GM12878 (cell line): ENCODE measurements at regions not wholly inside any gene's neighbourhood (a gene's known extent, or its start where the extent isn't known, plus 50 kb on each side); places are given as distances from the start of the nearest gene placed in this dataset.

Experiments used
- ATAC-seq: fragments of 200-7000 bp; cut with Tn5 transposase; 3 replicates; pipeline ENCODE4 v1.9.1; 2020; ENCODE audit warnings: mild to moderate bottlenecking, moderate library complexity
- BruUV-seq: library from RNA; stranded (reverse); fragments of 400-500 nt; replicated peaks from 2 replicates; lab custom pipeline; 2021; lab: Mats Ljungman, UMichigan
- CTCF ChIA-PET: fragments of 300-600 bp; sonication (Branson Sonifier 250); formaldehyde crosslinking; extraction: SDS; loops from one replicate; lab custom pipeline; 2021; ENCODE audit warnings: inconsistent platforms; lab: Yijun Ruan, JAX
- POLR2A ChIA-PET: fragments of 350-600 bp; formaldehyde crosslinking; extraction: SDS; loops from one replicate; lab custom pipeline; 2021; ENCODE audit warnings: inconsistent platforms; lab: Charles Lee
- RAD21 ChIA-PET: fragments of 300-600 bp; sonication (Branson Sonifier 250); formaldehyde crosslinking; loops from one replicate; lab custom pipeline; 2023; ENCODE audit warnings: antibody characterized with exemption; ENCODE audit not compliant: unreplicated experiment; lab: Charles Lee
- SMC1A ChIA-PET: fragments of 300-600 bp; sonication (Branson Sonifier 250); formaldehyde crosslinking; loops from one replicate; lab custom pipeline; 2023; ENCODE audit not compliant: unreplicated experiment, uncharacterized antibody; lab: Charles Lee
- DNase-seq: peaks from one replicate; pipeline ENCODE4 v3.0.0-alpha.2; 2011; ENCODE audit warnings: low read depth, low spot score
- FAIRE-seq: peaks from 3 replicates; lab custom pipeline; 2011; peaks lifted over from hg19 to GRCh38; lab: Jason Lieb, UNC
- H2AFZ ChIP-seq: 2 replicates; pipeline ENCODE4 v1.6.0; 2011; ENCODE audit warnings: low read depth, low read length, control low read depth; ENCODE audit not compliant: control insufficient read depth
- H3K27ac ChIP-seq: 2 replicates; pipeline ENCODE4 v1.5.1; 2011; ENCODE audit warnings: control low read depth; ENCODE audit not compliant: control insufficient read depth, insufficient read depth
- H3K27me3 ChIP-seq, 2 experiments: replicated peaks in 1 of 2; 2 replicates each; pipeline versions ENCODE4 v1.6.0 to v1.6.1; 2011; ENCODE audit warnings: low read length in 1 of 2; ENCODE audit not compliant: control insufficient read depth in 2 of 2, insufficient read depth in 2 of 2
- H3K36me3 ChIP-seq, 2 experiments: 2 replicates each; pipeline ENCODE4 v1.5.1; 2011; ENCODE audit warnings: low read length in 1 of 2; ENCODE audit not compliant: control insufficient read depth in 2 of 2, insufficient read depth in 2 of 2
- H3K4me1 ChIP-seq: 2 replicates; pipeline ENCODE4 v1.6.1; 2011; ENCODE audit warnings: mild to moderate bottlenecking, low read length, moderate library complexity, mixed read lengths; ENCODE audit not compliant: control insufficient read depth, insufficient read depth
- H3K4me2 ChIP-seq: 2 replicates; pipeline ENCODE4 v1.6.0; 2011; ENCODE audit warnings: control low read depth; ENCODE audit not compliant: control insufficient read depth, insufficient read depth
- H3K4me3 ChIP-seq: fragments of 200-600 bp; sonication (generic); 2 replicates; pipeline ENCODE4 v1.5.1; 2016
- H3K79me2 ChIP-seq: 2 replicates; pipeline ENCODE4 v1.6.0; 2011; ENCODE audit warnings: low read length; ENCODE audit not compliant: control insufficient read depth, insufficient read depth
- H3K9ac ChIP-seq: 2 replicates; pipeline ENCODE4 v1.8.0; 2011; ENCODE audit warnings: low read length, control low read depth, mixed read lengths; ENCODE audit not compliant: control insufficient read depth, insufficient read depth
- H3K9me3 ChIP-seq: replicated peaks from 3 replicates; pipeline ENCODE4 v1.5.1; 2011; ENCODE audit warnings: mild to moderate bottlenecking, low read length; ENCODE audit not compliant: control insufficient read depth, insufficient read depth
- H4K20me1 ChIP-seq: 2 replicates; pipeline ENCODE4 v1.6.0; 2011; ENCODE audit not compliant: control insufficient read depth, insufficient read depth
- KAT2A ChIP-seq: conservative IDR thresholded peaks from 2 replicates; pipeline ENCODE4 v1.6.1; 2011; ENCODE audit warnings: low read depth, low read length; ENCODE audit not compliant: control insufficient read depth
- NFYB ChIP-seq: IDR thresholded peaks from 2 replicates; pipeline ENCODE4 v1.6.1; 2011; ENCODE audit warnings: low read depth, mild to moderate bottlenecking, low read length, improper control_type of control experiment, moderate library complexity; ENCODE audit not compliant: insufficient read depth
- NRF1 ChIP-seq: conservative IDR thresholded peaks from 2 replicates; pipeline ENCODE4 v1.6.1; 2011; ENCODE audit warnings: mild to moderate bottlenecking, low read depth, low read length, improper control_type of control experiment
- RBBP5 ChIP-seq: fragments of 200-600 bp; sonication (generic); conservative IDR thresholded peaks from 2 replicates; pipeline ENCODE4 v1.6.1; 2016
- TCF3 ChIP-seq: IDR thresholded peaks from 2 replicates; pipeline ENCODE4 v1.6.1; 2012; ENCODE audit warnings: low read depth, mild to moderate bottlenecking, low read length, borderline replicate concordance; ENCODE audit not compliant: insufficient read depth
- YY1 ChIP-seq: IDR thresholded peaks from 2 replicates; pipeline ENCODE4 v1.6.1; 2011; ENCODE audit warnings: low read depth, mild to moderate bottlenecking, low read length
- ZSCAN29 ChIP-seq: fragments of 450-650 bp; IDR thresholded peaks from 2 replicates; pipeline ENCODE4 v1.6.1; 2017; ENCODE audit warnings: mild to moderate bottlenecking, moderate library complexity
- WGBS: methylation state at CpG from one replicate; pipeline ENCODE4 v1.1.6; 2016; ENCODE audit warnings: low lambda C conversion rate; ENCODE audit not compliant: insufficient replicate concordance, insufficient coverage; ENCODE audit errors: missing lambda C conversion rate; 5-methylcytosine and 5-hydroxymethylcytosine counted together
- in situ Hi-C: fragments of 300-500 bp; cut with MboI; formaldehyde crosslinking; loops from 9 replicates; pipeline ENCODE4 v1.14.3; 2018; ENCODE audit warnings: mixed read lengths
- intact Hi-C: fragments of 100-400 bp; cut with micrococcal nuclease; formaldehyde crosslinking; loops from one replicate; pipeline ENCODE4 v1.14.2; 2022; ENCODE audit not compliant: unreplicated experiment
- TF ChIP-seq, protein P1 (sequence below): fragments of 450-650 bp; IDR thresholded peaks from 2 replicates; pipeline ENCODE4 v1.6.1; 2017; ENCODE audit warnings: mild to moderate bottlenecking, low read depth, inconsistent platforms; ENCODE audit not compliant: poor library complexity, severe bottlenecking

- TF ChIP-seq, protein P1, sequence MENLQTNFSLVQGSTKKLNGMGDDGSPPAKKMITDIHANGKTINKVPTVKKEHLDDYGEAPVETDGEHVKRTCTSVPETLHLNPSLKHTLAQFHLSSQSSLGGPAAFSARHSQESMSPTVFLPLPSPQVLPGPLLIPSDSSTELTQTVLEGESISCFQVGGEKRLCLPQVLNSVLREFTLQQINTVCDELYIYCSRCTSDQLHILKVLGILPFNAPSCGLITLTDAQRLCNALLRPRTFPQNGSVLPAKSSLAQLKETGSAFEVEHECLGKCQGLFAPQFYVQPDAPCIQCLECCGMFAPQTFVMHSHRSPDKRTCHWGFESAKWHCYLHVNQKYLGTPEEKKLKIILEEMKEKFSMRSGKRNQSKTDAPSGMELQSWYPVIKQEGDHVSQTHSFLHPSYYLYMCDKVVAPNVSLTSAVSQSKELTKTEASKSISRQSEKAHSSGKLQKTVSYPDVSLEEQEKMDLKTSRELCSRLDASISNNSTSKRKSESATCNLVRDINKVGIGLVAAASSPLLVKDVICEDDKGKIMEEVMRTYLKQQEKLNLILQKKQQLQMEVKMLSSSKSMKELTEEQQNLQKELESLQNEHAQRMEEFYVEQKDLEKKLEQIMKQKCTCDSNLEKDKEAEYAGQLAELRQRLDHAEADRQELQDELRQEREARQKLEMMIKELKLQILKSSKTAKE = no peak
Measured at GRCh38 chr19:56930647-56931535, 90.4 kb upstream of the PEG3 start (continued).

DNA sequence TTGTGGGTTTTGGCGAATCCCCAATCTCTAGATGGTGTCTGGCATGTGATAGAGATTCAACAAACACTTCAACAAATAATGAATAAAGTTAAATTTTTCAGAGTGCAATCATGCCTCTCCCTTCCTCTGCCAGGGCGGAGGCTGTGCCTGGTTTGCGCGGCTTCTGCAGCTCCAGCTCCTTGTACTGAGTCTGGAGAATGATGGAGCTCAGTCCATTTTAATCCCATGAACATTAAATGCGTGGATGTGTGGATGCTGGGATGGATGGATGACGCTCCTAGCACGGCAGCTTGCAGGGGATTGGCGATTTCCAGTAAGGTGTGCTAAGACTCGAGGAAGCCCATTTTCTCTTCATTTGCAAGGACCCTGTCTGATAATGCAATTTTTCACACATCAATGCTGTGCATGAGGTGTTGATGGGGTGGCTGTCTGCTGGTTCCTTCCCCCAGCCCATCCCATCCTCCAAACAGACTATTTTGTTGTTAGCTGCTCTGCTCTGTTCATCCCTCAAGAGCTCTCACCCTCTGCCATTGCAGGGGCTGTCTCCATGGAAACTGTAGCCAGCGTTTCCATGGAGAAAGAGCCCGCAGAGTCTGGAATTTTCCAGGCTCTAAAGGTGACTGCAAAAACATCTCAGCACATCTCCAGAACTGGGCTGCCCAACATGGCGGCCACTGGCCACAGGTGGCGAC, 92.6 kb upstream of the PEG3 start:
- Histone ChIP-seq H4K20me1 (no peaks in the 10 kb centered on the region), H3K4me1 (no peaks in the 10 kb centered on the region), H2AFZ (no peak overlapping the region), H3K36me3 (no peaks in the 10 kb centered on the region), H3K9ac (no peak overlapping the region), H3K27ac (no peak overlapping the region), H3K27me3 (no peaks in the 10 kb centered on the region), H3K4me3 (no peak overlapping the region), H3K4me2 (no peak overlapping the region), H3K9me3 (no peaks in the 10 kb centered on the region; the same call in 1 of the 3 replicates), H3K79me2 (no peaks in the 10 kb centered on the region)
- no peak for TF ChIP-seq NFYB
- TF ChIP-seq RBBP5 = no peak
- no peak for TF ChIP-seq KAT2A
- no peak for TF ChIP-seq NRF1
- TF ChIP-seq, protein P1 = no peak
- no peak for TF ChIP-seq TCF3
- no peak for TF ChIP-seq YY1
- no peak for TF ChIP-seq ZSCAN29
- intact Hi-C loops (no loop called here), in situ Hi-C loops (no loop called here)
- FAIRE-seq = no peak
- 28% methylated on average over 13 of the region's 13 CpGs for WGBS
- ChIA-PET SMC1A (no interaction called here), POLR2A (no interaction called here), CTCF (no interaction called here), RAD21 (no interaction called here)
- no peak for DNase-seq
- no TSS peak for BruUV-seq
- no peak for ATAC-seq
